MG63 (cell line): ENCODE measurements at regions not wholly inside any gene's neighbourhood (a gene's known extent, or its start where the extent isn't known, plus 50 kb on each side); places are given as distances from the start of the nearest gene placed in this dataset.

ENCODE experiments used
- DNase-seq: peaks from one replicate; pipeline ENCODE4 v3.0.0-alpha.2; 2020
- H3K27me3 ChIP-seq: fragments of 250-450 bp; sonication (Bioruptor Pico); 2 replicates; pipeline ENCODE4 v1.5.1; 2020; ENCODE audit warnings: mild to moderate bottlenecking, moderate library complexity
- H3K36me3 ChIP-seq: fragments of 250-450 bp; sonication (Bioruptor Pico); 2 replicates; pipeline ENCODE4 v1.5.1; 2020; ENCODE audit warnings: mild to moderate bottlenecking, moderate library complexity
- H3K4me3 ChIP-seq: fragments of 250-450 bp; sonication (Bioruptor Pico); 2 replicates; pipeline ENCODE4 v1.5.1; 2020; ENCODE audit warnings: mild to moderate bottlenecking, moderate library complexity
- H3K9me3 ChIP-seq: fragments of 250-450 bp; sonication (Bioruptor Pico); 2 replicates; pipeline ENCODE4 v1.5.1; 2020; ENCODE audit warnings: mild to moderate bottlenecking, moderate library complexity

DNA sequence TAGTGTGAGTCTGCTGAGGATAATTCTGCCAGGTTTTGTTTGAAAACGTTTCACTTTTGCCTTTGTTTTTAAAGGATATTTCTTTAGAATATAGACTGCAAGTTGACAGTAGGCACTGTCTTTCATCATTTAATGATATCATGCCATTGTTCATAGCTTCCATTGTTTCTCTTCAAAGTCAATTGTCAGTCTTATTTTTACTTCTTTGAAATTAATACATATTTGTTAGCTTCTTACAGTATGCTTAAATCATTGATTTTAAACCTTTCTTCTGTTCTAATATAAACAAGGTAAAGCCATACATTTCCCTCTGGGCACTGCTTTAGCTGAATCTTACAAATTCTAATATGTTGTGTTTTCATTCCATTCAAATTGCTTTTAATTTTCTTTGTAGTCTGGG, 62.3 kb upstream of the PARVA start:
- Histone ChIP-seq H3K36me3 (no peaks in the 10 kb centered on the region), H3K9me3 (peaks cover 23% of the 10 kb centered on the region), H3K4me3 (no peak overlapping the region), H3K27me3 (no peaks in the 10 kb centered on the region)
- no peak for DNase-seq

GRCh38 chr11:12316432-12316831, 60.9 kb upstream of the PARVA start:
- Histone ChIP-seq H3K9me3 (peaks cover 23% of the 10 kb centered on the region), H3K27me3 (no peaks in the 10 kb centered on the region), H3K36me3 (no peaks in the 10 kb centered on the region), H3K4me3 (no peak overlapping the region)
- no peak for DNase-seq

GRCh38 chr11:12318791-12319438, 58.5 kb upstream of the PARVA start:
- Histone ChIP-seq H3K36me3 (no peaks in the 10 kb centered on the region), H3K4me3 (no peak overlapping the region), H3K27me3 (no peaks in the 10 kb centered on the region), H3K9me3 (peaks cover 23% of the 10 kb centered on the region)
- DNase-seq = peak; percentile 22

DNA sequence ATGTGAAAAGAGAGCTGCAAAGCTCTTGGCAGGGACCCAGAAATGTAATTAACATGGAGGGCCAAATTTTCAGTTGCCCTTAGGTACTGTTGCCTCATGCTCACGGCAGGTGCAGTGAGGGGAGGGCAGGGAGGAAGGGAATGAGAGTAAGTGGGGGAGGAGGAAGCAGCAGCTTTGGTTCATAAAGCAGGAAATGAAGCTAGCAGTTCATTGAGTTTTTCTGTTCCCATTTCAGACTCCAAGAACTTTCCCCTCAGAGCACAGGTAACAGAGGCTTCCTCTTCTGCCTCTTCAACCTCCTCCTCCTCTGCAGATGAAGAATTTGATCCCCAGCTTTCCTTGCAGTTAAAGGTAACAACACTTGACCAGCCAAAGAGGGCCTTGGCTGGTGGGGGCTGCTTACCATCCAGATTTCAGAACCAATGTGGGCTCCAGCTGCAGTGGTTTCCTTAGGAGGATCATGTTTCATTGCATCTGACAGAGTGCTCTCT, 57.9 kb upstream of the PARVA start:
- H3K9me3 ChIP-seq = peaks cover 23% of the 10 kb centered on the region
- no peaks in the 10 kb centered on the region for H3K36me3 ChIP-seq
- no peak for DNase-seq
- H3K4me3 ChIP-seq = no peak overlapping the region
- H3K27me3 ChIP-seq = no peaks in the 10 kb centered on the region

DNA sequence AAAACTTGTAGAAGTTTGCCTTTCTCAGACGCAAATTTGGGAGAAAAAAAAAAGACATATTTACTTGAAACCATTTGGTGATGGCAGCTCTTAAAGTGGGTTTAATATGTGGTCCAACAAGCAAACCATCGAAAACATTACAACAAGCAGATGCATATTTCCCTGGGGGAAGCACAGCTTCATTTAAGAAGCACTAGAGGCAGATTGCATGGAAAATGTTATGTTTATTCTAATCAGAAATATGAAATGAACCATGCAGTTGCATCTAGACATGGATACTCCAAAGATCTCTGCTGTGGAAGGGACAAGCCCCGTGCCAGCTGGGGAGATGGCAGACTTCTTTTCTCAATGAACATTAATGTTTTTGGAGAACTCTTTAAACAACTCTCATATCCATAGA, 57.4 kb upstream of the PARVA start:
- Histone ChIP-seq H3K4me3 (no peak overlapping the region), H3K36me3 (no peaks in the 10 kb centered on the region), H3K9me3 (peaks cover 19% of the 10 kb centered on the region), H3K27me3 (no peaks in the 10 kb centered on the region)
- no peak for DNase-seq

- Histone ChIP-seq H3K4me3 (no peak overlapping the region), H3K36me3 (no peaks in the 10 kb centered on the region), H3K9me3 (peaks cover 10% of the 10 kb centered on the region), H3K27me3 (no peaks in the 10 kb centered on the region)
- DNase-seq = no peak
These were observed 56.0 kb upstream of the PARVA start for GRCh38 chr11:12321217-12321937.

DNA sequence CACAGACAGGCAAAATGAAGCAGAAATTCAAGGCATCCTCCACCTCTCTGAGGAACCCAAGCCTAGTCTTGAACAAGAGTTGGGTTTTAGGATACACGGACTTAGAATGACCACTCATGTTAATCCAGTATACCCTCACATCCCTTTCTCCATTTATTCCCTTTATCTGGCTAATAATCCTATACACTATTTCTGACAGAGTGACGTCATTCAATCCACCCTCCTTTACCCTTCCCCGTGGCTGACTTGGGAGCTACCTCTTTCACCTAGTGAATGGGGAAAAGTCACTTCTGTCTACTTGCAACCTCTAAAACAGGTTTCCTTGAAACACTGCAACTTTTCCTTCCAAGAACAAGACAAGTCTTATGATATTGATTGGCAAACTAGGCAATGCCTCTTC, 52.8 kb upstream of the PARVA start:
- Histone ChIP-seq H3K4me3 (no peak overlapping the region), H3K27me3 (no peaks in the 10 kb centered on the region), H3K36me3 (no peaks in the 10 kb centered on the region), H3K9me3 (no peaks in the 10 kb centered on the region)
- DNase-seq = no peak
